CD1c-positive myeloid dendritic cell (primary cell): ENCODE measurements at regions not wholly inside any gene's neighbourhood (a gene's known extent, or its start where the extent isn't known, plus 50 kb on each side); places are given as distances from the start of the nearest gene placed in this dataset.
A peak's percentile ranks its signal among the peaks of the same experiment; 100 is the strongest.

Source experiments
- DNase-seq: peaks from one replicate; pipeline ENCODE4 v3.0.0-alpha.2; 2016; ENCODE audit errors: extremely low spot score

DNA sequence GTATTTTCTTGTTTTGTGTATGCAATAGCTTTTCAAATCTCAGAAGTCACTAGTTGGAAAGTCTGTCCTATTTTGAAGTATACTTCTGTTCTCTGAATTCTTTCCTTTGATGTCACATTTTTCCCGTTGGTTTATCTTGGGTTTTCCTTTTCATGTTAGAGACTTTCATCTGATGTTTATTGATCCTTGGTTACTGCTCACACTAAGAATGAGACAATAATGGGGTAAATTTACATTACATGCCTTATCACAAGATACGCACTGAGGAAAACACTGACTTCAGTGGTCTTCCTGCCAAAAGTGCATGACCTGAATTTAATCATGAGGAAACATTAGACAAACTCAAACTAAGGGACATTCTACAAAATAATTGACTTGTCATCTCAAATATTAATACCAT, 63.5 kb upstream of the C1GALT1 start:
- no peak for DNase-seq

DNA sequence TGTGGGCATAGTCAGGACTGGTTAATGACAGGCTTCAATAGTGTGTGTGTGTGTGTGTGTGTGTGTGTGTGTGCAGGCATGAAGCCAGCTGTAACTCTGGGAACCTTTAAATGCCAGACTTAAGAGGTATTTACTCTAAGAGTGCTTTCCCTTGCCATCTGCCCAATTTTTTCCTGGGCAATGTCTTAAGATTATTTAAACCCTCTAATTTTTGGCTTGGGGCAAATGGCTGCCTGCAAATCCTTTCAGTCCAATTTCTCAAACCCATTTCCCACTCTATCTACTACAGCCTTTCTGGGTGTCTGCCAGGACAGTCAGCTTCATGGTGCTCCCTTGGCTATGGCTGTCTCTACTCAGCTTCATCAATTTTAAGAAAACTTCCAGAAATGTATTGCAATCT, 62.6 kb upstream of the C1GALT1 start:
- no peak for DNase-seq

DNA sequence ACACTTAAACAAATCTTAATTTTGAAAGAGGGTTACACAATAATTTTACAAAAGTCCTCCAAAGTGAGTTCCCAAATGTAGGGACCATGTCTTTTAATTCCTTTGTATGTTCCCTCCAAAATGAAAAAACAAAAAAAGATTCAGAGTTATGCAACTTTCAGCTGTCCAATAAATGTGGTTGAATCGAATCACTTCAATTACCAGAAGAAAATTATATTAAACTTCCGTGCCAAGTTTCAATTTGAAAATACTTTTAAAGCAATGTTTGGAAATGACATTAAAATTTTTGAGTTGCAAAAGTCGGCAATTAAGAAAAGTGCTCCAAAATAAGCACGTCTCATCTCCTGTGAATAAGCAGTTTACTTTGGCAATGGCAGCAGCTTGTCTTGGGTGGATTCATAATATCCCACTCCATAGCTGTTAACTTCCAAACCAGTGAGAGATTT, 60.3 kb upstream of the C1GALT1 start:
- no peak for DNase-seq

DNA sequence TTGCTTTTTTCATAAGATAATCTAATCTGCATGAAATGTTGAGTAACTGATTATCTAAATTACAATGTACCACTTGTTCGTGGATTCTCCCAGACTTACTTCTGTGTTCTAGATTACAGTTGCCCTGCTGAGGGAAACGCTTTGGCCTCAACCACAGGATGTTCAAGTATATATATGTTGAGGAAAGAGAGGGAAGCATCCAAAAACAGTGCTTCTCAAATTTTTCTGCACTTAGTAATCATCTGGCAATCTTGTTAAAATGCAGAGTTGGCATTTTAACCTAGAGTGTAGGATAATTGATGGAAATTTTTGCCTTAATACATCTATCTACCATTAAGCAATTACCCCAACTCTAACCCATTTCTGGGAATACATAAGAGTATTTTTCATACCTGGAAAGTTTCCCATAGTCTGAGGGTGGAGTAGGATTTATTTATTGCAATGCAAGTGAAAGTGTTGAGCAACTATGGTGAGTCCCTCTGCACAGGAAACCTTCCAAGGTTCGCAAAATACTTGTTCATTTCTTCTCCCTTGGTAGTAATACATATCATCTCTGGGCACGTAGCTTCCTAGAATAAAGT, 59.6 kb upstream of the C1GALT1 start:
- peak; percentile 2 for DNase-seq

DNA sequence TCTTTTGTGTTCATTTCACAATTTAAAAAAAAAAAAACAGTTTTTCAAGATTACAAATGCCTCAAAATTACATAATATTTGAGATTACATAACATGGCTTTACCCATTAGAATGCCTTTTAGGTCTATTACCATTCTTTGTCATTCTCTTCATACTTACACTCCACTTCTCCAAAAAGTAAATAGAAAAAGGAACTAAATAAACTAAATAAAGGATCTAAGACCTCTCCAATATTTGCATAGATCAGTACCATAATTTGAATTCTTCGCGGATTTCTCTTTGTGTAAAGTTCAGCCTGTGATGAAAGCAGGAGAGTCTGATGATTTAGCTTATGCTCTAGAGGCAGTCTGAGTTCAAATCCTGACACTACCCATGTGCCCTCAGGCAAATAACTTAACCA, 56.4 kb upstream of the C1GALT1 start:
- DNase-seq: peak; percentile 45

DNA sequence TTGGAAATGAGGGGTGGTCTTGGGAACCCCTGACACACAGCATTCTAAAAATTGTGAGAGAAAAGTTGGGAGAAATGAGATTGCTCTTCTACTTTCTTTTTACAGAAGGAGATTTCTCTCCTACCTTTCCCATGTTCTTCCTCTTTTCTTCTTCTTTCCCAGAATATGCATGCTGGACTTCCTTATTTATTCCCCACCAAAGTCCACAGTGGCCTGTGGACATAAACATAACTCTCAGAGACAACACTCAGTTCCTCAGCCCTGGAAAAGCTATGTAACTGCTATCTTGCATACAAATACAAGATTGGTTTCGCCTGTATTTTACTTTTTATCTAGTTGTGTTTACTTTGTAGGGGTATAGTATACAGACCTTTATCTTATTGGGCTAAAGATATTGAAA, 54.6 kb upstream of the C1GALT1 start:
- DNase-seq: no peak

DNA sequence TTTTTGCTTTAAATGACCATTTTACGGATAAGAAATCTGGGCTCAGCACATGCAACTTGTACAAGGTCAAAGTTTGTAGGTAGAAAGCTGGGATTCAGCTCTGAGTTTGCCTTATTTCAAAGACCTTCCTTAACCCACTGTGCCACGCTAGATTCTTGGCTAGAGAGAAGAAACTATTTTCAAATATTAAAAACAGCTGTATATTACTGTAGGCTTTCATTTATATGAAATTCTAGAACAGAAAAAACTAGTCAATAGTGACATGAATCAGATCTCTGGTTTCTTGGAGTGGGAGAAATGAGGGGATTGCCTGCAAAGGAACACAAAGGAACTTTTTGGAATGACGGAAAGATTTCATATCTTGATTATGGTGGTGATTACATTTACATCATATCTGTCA, 53.0 kb upstream of the C1GALT1 start:
- DNase-seq: no peak

DNA sequence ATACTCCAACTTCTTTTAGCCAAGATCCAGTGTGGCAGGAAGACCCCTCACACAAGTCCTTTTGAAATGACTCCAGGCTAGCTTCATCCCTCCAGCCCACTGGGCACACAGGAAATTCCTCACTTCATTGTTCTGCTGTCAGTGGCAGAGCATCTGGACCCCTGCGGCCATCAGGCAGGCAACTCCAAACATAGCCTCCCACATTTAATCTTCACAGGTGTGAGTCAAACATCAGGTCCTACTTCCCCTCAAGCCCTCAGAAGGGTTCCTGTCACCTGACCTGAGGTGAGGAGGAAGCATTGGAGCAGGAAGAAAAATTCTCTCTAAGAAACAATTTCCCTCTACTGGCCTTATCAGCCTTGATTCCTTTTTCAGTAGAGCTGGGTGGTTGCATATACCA, 51.1 kb upstream of the C1GALT1 start:
- no peak for DNase-seq
